Activated T-helper 2 cell treated with anti-CD3 and anti-CD28 coated beads, Interferon-gamma antibody, Interleukin-2, Interleukin-4, amounts not matched to agents 10 μg/mL and 5 μg/mL and 100 μg/mL, durations not matched to agents 14 hours and 24 hours and 36 hours (primary cell): ENCODE measurements at regions not wholly inside any gene's neighbourhood (a gene's known extent, or its start where the extent isn't known, plus 50 kb on each side); places are given as distances from the start of the nearest gene placed in this dataset.

ENCODE experiments used
- DNase-seq: peaks from one replicate; pipeline ENCODE4 v3.0.0; 2021; ENCODE audit warnings: low spot score
- H3K27ac Mint-ChIP-seq: one replicate; pipeline ENCODE4 v1.8.0; 2021; ENCODE audit warnings: mixed read lengths
- H3K27me3 Mint-ChIP-seq: one replicate; pipeline ENCODE4 v1.8.0; 2021; ENCODE audit warnings: low read depth, mixed read lengths
- H3K36me3 Mint-ChIP-seq: one replicate; pipeline ENCODE4 v1.8.0; 2021; ENCODE audit warnings: low read depth, mixed read lengths
- H3K4me1 Mint-ChIP-seq: one replicate; pipeline ENCODE4 v1.8.0; 2021; ENCODE audit warnings: low read depth, mixed read lengths
- H3K4me3 Mint-ChIP-seq: one replicate; pipeline ENCODE4 v1.8.0; 2021; ENCODE audit warnings: low read depth, mild to moderate bottlenecking, moderate library complexity, mixed read lengths
- H3K9me3 Mint-ChIP-seq: one replicate; pipeline ENCODE4 v1.8.0; 2021; ENCODE audit warnings: mixed read lengths
- intact Hi-C: fragments of 100-400 bp; cut with micrococcal nuclease; formaldehyde crosslinking; loops from one replicate; pipeline ENCODE4 v1.15.1; 2023

- H3K27ac Mint-ChIP-seq, result no peak overlapping the region
- peaks cover 68% of the 10 kb centered on the region for H3K4me1 Mint-ChIP-seq
- H3K27me3 Mint-ChIP-seq, result no peaks in the 10 kb centered on the region
Measured at GRCh38 chr6:25005010-25005409, 69.2 kb upstream of the RIPOR2 start.

GRCh38 chr6:25006075-25006474, 70.3 kb upstream of the RIPOR2 start:
- Mint-ChIP-seq H3K4me1 (peaks cover 67% of the 10 kb centered on the region), H3K4me3 (no peak overlapping the region), H3K27me3 (no peaks in the 10 kb centered on the region), H3K9me3 (no peaks in the 10 kb centered on the region), H3K36me3 (no peaks in the 10 kb centered on the region), H3K27ac (peak overlapping the region; percentile 83)
- no peak for DNase-seq
- intact Hi-C loops, result loop anchor here (1.0 kb wide), 1 partner anchor 12 kb away; no protein-coding TSS in a partner anchor

More at GRCh38 chr6:25005010-25005409, 69.2 kb upstream of the RIPOR2 start:
- Mint-ChIP-seq H3K9me3 (no peaks in the 10 kb centered on the region), H3K36me3 (no peaks in the 10 kb centered on the region), H3K4me3 (no peak overlapping the region)
- intact Hi-C loops, result no loop called here
- DNase-seq, result no peak

- Mint-ChIP-seq H3K27ac (peak overlapping the region; percentile 83), H3K9me3 (no peaks in the 10 kb centered on the region), H3K4me1 (peaks cover 68% of the 10 kb centered on the region), H3K4me3 (peak overlapping the region; percentile 27), H3K36me3 (no peaks in the 10 kb centered on the region), H3K27me3 (no peaks in the 10 kb centered on the region)
- intact Hi-C loops, result loop anchor here (1.0 kb wide), 5 partner anchors 12 to 132 kb away; no protein-coding TSS in a partner anchor
- peak; percentile 41 for DNase-seq
Measured at GRCh38 chr6:25006565-25007001, 70.8 kb upstream of the RIPOR2 start.

GRCh38 chr6:25007269-25007699, 71.5 kb upstream of the RIPOR2 start:
- Mint-ChIP-seq H3K9me3 (no peaks in the 10 kb centered on the region), H3K36me3 (no peaks in the 10 kb centered on the region), H3K4me3 (peak overlapping the region; percentile 20), H3K27me3 (no peaks in the 10 kb centered on the region), H3K4me1 (peaks cover 73% of the 10 kb centered on the region), H3K27ac (peak overlapping the region; percentile 79)
- DNase-seq, result no peak
- intact Hi-C loops, result loop anchor here (1.0 kb wide), 4 partner anchors 20 to 131 kb away; no protein-coding TSS in a partner anchor

GRCh38 chr6:25008707-25009392, 73.1 kb upstream of the RIPOR2 start:
- Mint-ChIP-seq H3K4me3 (peak overlapping the region; percentile 15), H3K9me3 (no peaks in the 10 kb centered on the region), H3K27ac (peak overlapping the region; percentile 56), H3K27me3 (no peaks in the 10 kb centered on the region), H3K4me1 (peaks cover 77% of the 10 kb centered on the region), H3K36me3 (no peaks in the 10 kb centered on the region)
- no peak for DNase-seq
- intact Hi-C loops, result no loop called here

- peaks cover 73% of the 10 kb centered on the region for H3K4me1 Mint-ChIP-seq
- no peak for DNase-seq
- intact Hi-C loops, result no loop called here
- no peaks in the 10 kb centered on the region for H3K9me3 Mint-ChIP-seq
- no peaks in the 10 kb centered on the region for H3K27me3 Mint-ChIP-seq
- peak overlapping the region; percentile 56 for H3K27ac Mint-ChIP-seq
- H3K4me3 Mint-ChIP-seq, result peak overlapping the region; percentile 15
- H3K36me3 Mint-ChIP-seq, result no peaks in the 10 kb centered on the region
Measured at GRCh38 chr6:25009393-25009710, 73.6 kb upstream of the RIPOR2 start.

GRCh38 chr6:25010176-25010575, 74.4 kb upstream of the RIPOR2 start:
- Mint-ChIP-seq H3K4me3 (no peak overlapping the region), H3K9me3 (no peaks in the 10 kb centered on the region), H3K27me3 (no peaks in the 10 kb centered on the region), H3K4me1 (peaks cover 73% of the 10 kb centered on the region), H3K36me3 (no peaks in the 10 kb centered on the region), H3K27ac (no peak overlapping the region)
- intact Hi-C loops, result no loop called here
- no peak for DNase-seq

- DNase-seq, result no peak
- no peak overlapping the region for H3K4me3 Mint-ChIP-seq
- no peak overlapping the region for H3K27ac Mint-ChIP-seq
- no peaks in the 10 kb centered on the region for H3K27me3 Mint-ChIP-seq
- no peaks in the 10 kb centered on the region for H3K36me3 Mint-ChIP-seq
- intact Hi-C loops, result no loop called here
- peaks cover 71% of the 10 kb centered on the region for H3K4me1 Mint-ChIP-seq
- no peaks in the 10 kb centered on the region for H3K9me3 Mint-ChIP-seq
Measured at GRCh38 chr6:25010902-25011625, 75.3 kb upstream of the RIPOR2 start.

GRCh38 chr6:25012657-25013056, 76.9 kb upstream of the RIPOR2 start:
- no peaks in the 10 kb centered on the region for H3K27me3 Mint-ChIP-seq
- H3K27ac Mint-ChIP-seq, result no peak overlapping the region
- H3K9me3 Mint-ChIP-seq, result no peaks in the 10 kb centered on the region
- H3K4me1 Mint-ChIP-seq, result peaks cover 65% of the 10 kb centered on the region
- H3K36me3 Mint-ChIP-seq, result no peaks in the 10 kb centered on the region
- H3K4me3 Mint-ChIP-seq, result no peak overlapping the region
- DNase-seq, result no peak
- intact Hi-C loops, result no loop called here

GRCh38 chr6:25013246-25013645, 77.5 kb upstream of the RIPOR2 start:
- Mint-ChIP-seq H3K36me3 (no peaks in the 10 kb centered on the region), H3K4me3 (no peak overlapping the region), H3K27me3 (no peaks in the 10 kb centered on the region), H3K27ac (no peak overlapping the region), H3K9me3 (no peaks in the 10 kb centered on the region), H3K4me1 (peaks cover 65% of the 10 kb centered on the region)
- no peak for DNase-seq
- intact Hi-C loops, result no loop called here

- H3K27me3 Mint-ChIP-seq, result no peaks in the 10 kb centered on the region
- no peak overlapping the region for H3K4me3 Mint-ChIP-seq
- no peak for DNase-seq
- intact Hi-C loops, result loop anchor here (2.0 kb wide), 1 partner anchor 22 kb away; no protein-coding TSS in a partner anchor
- no peaks in the 10 kb centered on the region for H3K9me3 Mint-ChIP-seq
- no peak overlapping the region for H3K27ac Mint-ChIP-seq
- H3K4me1 Mint-ChIP-seq, result peaks cover 53% of the 10 kb centered on the region
- H3K36me3 Mint-ChIP-seq, result no peaks in the 10 kb centered on the region
Measured at GRCh38 chr6:25014369-25014768, 78.6 kb upstream of the RIPOR2 start.

GRCh38 chr6:25014791-25015560, 79.2 kb upstream of the RIPOR2 start:
- Mint-ChIP-seq H3K4me3 (no peak overlapping the region), H3K9me3 (no peaks in the 10 kb centered on the region), H3K27ac (peak overlapping the region; percentile 2), H3K4me1 (peaks cover 47% of the 10 kb centered on the region), H3K36me3 (no peaks in the 10 kb centered on the region), H3K27me3 (no peaks in the 10 kb centered on the region)
- intact Hi-C loops, result loop anchor here (2.0 to 5.0 kb wide), 3 partner anchors 22 to 433 kb away; no protein-coding TSS in a partner anchor
- DNase-seq, result no peak
